HepG2 (cell line): ENCODE measurements at regions not wholly inside any gene's neighbourhood (a gene's known extent, or its start where the extent isn't known, plus 50 kb on each side); places are given as distances from the start of the nearest gene placed in this dataset.

Source experiments
- ATAC-seq: fragments of 200-7000 bp; cut with Tn5 transposase; 3 replicates; pipeline ENCODE4 v1.9.1; 2020; ENCODE audit warnings: mild to moderate bottlenecking, moderate library complexity
- BruUV-seq: library from RNA; stranded (reverse); fragments of 400-500 nt; replicated peaks from 2 replicates; lab custom pipeline; 2021; lab: Mats Ljungman, UMichigan
- CTCF ChIA-PET: fragments of 300-600 bp; formaldehyde crosslinking; extraction: SDS; loops from one replicate; lab custom pipeline; 2021; ENCODE audit warnings: low total read pairs, inconsistent platforms, low intra/inter-chr PET ratio; lab: Yijun Ruan, JAX
- POLR2A ChIA-PET: fragments of 350-600 bp; sonication (Branson Sonifier 250); formaldehyde crosslinking; loops from one replicate; lab custom pipeline; 2020; ENCODE audit warnings: antibody characterized with exemption, inconsistent platforms; lab: Yijun Ruan, JAX
- DNase-seq: peaks from one replicate; pipeline ENCODE4 v3.0.0-alpha.2; 2015; ENCODE audit warnings: low spot score
- FAIRE-seq: peaks from 3 replicates; lab custom pipeline; 2011; peaks lifted over from hg19 to GRCh38; lab: Jason Lieb, UNC
- H2AFZ ChIP-seq: one replicate; pipeline ENCODE4 v1.6.1; 2011; ENCODE audit warnings: low read length, inconsistent platforms
- H3K27ac ChIP-seq: fragments of 300-600 bp; 3 replicates; pipeline ENCODE4 v1.8.0; 2011; ENCODE audit warnings: mixed run types, mild to moderate bottlenecking, mixed read lengths, low read length, inconsistent platforms; ENCODE audit not compliant: insufficient read depth; ENCODE audit errors: extremely low read length
- H3K27me3 ChIP-seq, 2 experiments: fragments of 200-600 bp in 1 of 2; 2 replicates in 1 of 2; 3 replicates in 1 of 2; pipeline versions ENCODE4 v1.6.0 to v1.8.0; 2011; ENCODE audit warnings: low read length in 2 of 2, mild to moderate bottlenecking in 2 of 2, moderate library complexity in 2 of 2, inconsistent platforms in 1 of 2; ENCODE audit not compliant: insufficient read depth in 2 of 2, control insufficient read depth in 1 of 2
- H3K36me3 ChIP-seq, 2 experiments: fragments of 200-600 bp in 1 of 2; replicated peaks in 1 of 2; 2 replicates in 1 of 2; 3 replicates in 1 of 2; pipeline versions ENCODE4 v1.5.1 to v1.8.0; 2011; ENCODE audit warnings: low read length in 2 of 2, inconsistent platforms in 1 of 2; ENCODE audit not compliant: insufficient read depth in 2 of 2, control insufficient read depth in 1 of 2
- H3K4me1 ChIP-seq: 2 replicates; pipeline ENCODE4 v1.5.1; 2012; ENCODE audit warnings: low read length, inconsistent platforms; ENCODE audit not compliant: insufficient read depth
- H3K4me2 ChIP-seq: 2 replicates; pipeline ENCODE4 v1.6.0; 2011; ENCODE audit warnings: low read depth, low read length, inconsistent platforms
- H3K4me3 ChIP-seq, 3 experiments: fragments of 200-600 bp in 1 of 3; sonication (generic), shearing (Covaris generic) in 1 of 3; replicated peaks in 1 of 3; 2 replicates each; pipeline ENCODE4 v1.5.1; 2011 to 2016; ENCODE audit warnings: low read length in 3 of 3, inconsistent platforms in 2 of 3, low read depth in 2 of 3, mild to moderate bottlenecking in 2 of 3, control low read depth in 1 of 3, mixed read lengths in 1 of 3; ENCODE audit not compliant: insufficient read depth in 1 of 3
- H3K79me2 ChIP-seq: one replicate; pipeline ENCODE4 v1.6.1; 2011; ENCODE audit warnings: low read length, inconsistent platforms; ENCODE audit not compliant: insufficient read depth
- H3K9ac ChIP-seq: 2 replicates; pipeline ENCODE4 v1.6.0; 2011; ENCODE audit warnings: mild to moderate bottlenecking, low read depth, low read length, inconsistent platforms; ENCODE audit not compliant: insufficient read depth
- H3K9me3 ChIP-seq: 2 replicates; pipeline ENCODE4 v1.5.1; 2012; ENCODE audit warnings: mild to moderate bottlenecking, low read length
- H4K20me1 ChIP-seq: 2 replicates; pipeline ENCODE4 v1.6.0; 2011; ENCODE audit warnings: inconsistent platforms, mild to moderate bottlenecking, low read length, moderate library complexity; ENCODE audit not compliant: insufficient read depth
- DPF2 ChIP-seq: sonication (generic); formaldehyde crosslinking; IDR thresholded peaks from 2 replicates; pipeline ENCODE4 v1.4.0; 2020; ENCODE audit warnings: mild to moderate bottlenecking, low read depth, missing genetic modification reagents, borderline replicate concordance
- MBNL3 ChIP-seq: fragments of 250-450 bp; sonication (Bioruptor Pico); conservative IDR thresholded peaks from 2 replicates; pipeline ENCODE4 v1.8.0; 2022; ENCODE audit warnings: mild to moderate bottlenecking, inconsistent platforms
- NCOA2 ChIP-seq: sonication (generic); formaldehyde crosslinking; IDR thresholded peaks from 2 replicates; pipeline ENCODE4 v1.8.0; 2022; ENCODE audit warnings: inconsistent platforms
- PRDM15 ChIP-seq: sonication (generic); formaldehyde crosslinking; IDR thresholded peaks from 2 replicates; pipeline ENCODE4 v1.4.0; 2020; ENCODE audit warnings: missing genetic modification reagents
- PRMT3 ChIP-seq: sonication (generic); formaldehyde crosslinking; IDR thresholded peaks from 2 replicates; pipeline ENCODE4 v1.8.1; 2022; ENCODE audit warnings: low read depth, mild to moderate bottlenecking, moderate library complexity, missing genetic modification reagents, borderline replicate concordance
- SP5 ChIP-seq: IDR thresholded peaks from 2 replicates; pipeline ENCODE4 v1.6.1; 2016; ENCODE audit warnings: low read depth, borderline replicate concordance
- ZNF234 ChIP-seq: sonication (generic); formaldehyde crosslinking; conservative IDR thresholded peaks from 2 replicates; pipeline ENCODE4 v1.5.1; 2020; ENCODE audit warnings: mild to moderate bottlenecking, missing genetic modification reagents
- ZNF264 ChIP-seq: sonication (generic); formaldehyde crosslinking; IDR thresholded peaks from 2 replicates; pipeline ENCODE4 v1.4.0; 2020; ENCODE audit warnings: missing genetic modification reagents
- ZNF331 ChIP-seq: sonication (generic); formaldehyde crosslinking; IDR thresholded peaks from 2 replicates; pipeline ENCODE4 v1.4.0; 2020; ENCODE audit warnings: missing genetic modification reagents
- ZNF337 ChIP-seq: sonication (generic); formaldehyde crosslinking; IDR thresholded peaks from 2 replicates; pipeline ENCODE4 v1.5.1; 2020; ENCODE audit warnings: missing genetic modification reagents, low read depth, mild to moderate bottlenecking, borderline replicate concordance
- ZNF609 ChIP-seq: sonication (generic); formaldehyde crosslinking; IDR thresholded peaks from 2 replicates; pipeline ENCODE4 v1.4.0; 2020; ENCODE audit warnings: mild to moderate bottlenecking, missing genetic modification reagents, borderline replicate concordance
- ZSCAN22 ChIP-seq: sonication (generic); formaldehyde crosslinking; IDR thresholded peaks from 2 replicates; pipeline ENCODE4 v1.4.0; 2020; ENCODE audit warnings: mild to moderate bottlenecking, missing genetic modification reagents
- WGBS: methylation state at CpG from one replicate; pipeline ENCODE4 v1.1.6; 2017; ENCODE audit warnings: low lambda C conversion rate; 5-methylcytosine and 5-hydroxymethylcytosine counted together
- in situ Hi-C: cut with HindIII; loops from 2 replicates; pipeline ENCODE4 v1.10.0; 2017; ENCODE audit warnings: low pct_unique_long_range_greater_than_20kb; ENCODE audit not compliant: extremely low pct_ligation_motif_present
- intact Hi-C: fragments of 100-400 bp; cut with micrococcal nuclease; formaldehyde crosslinking; loops from one replicate; pipeline ENCODE4 v1.10.0; 2022; ENCODE audit not compliant: unreplicated experiment

- in situ Hi-C loops: no loop called here
- ChIA-PET POLR2A (no interaction called here), CTCF (no interaction called here)
- no peak for DNase-seq
- no peak overlapping the region for H3K27ac ChIP-seq
- 8% methylated on average over 6 of the region's 7 CpGs for WGBS
- BruUV-seq: no TSS peak
- no peak overlapping the region for H3K9ac ChIP-seq
- no peak overlapping the region for H2AFZ ChIP-seq
- TF ChIP-seq NCOA2 (CRISPR knock-in tag) (no peak), DPF2 (no peak), ZNF337 (CRISPR knock-in tag) (no peak), SP5 (no peak), ZSCAN22 (CRISPR knock-in tag) (no peak), ZNF331 (CRISPR knock-in tag) (no peak), MBNL3 (CRISPR knock-in tag) (no peak)
- TF ChIP-seq, all 625 proteins: peak for 0
- Histone ChIP-seq H3K4me3 (no peak overlapping the region), H4K20me1 (no peaks in the 10 kb centered on the region), H3K79me2 (no peaks in the 10 kb centered on the region), H3K36me3 (no peaks in the 10 kb centered on the region), H3K4me1 (peaks cover 1% of the 10 kb centered on the region; the same call in 1 of the 2 replicates), H3K4me2 (no peak overlapping the region), H3K27me3 (peaks cover 10 to 93% of the 10 kb centered on the region in 2 experiments), H3K9me3 (no peaks in the 10 kb centered on the region)
- intact Hi-C loops: no loop called here
- FAIRE-seq: no peak
- ATAC-seq: no peak
These were observed 185.5 kb downstream of the OLFM1 start for GRCh38 chr9:135273008-135273407.

- intact Hi-C loops: no loop called here
- in situ Hi-C loops: no loop called here
- Histone ChIP-seq H3K9ac (no peak overlapping the region), H2AFZ (no peak overlapping the region), H3K4me1 (no peaks in the 10 kb centered on the region), H3K27ac (no peak overlapping the region), H3K9me3 (no peaks in the 10 kb centered on the region), H3K79me2 (no peaks in the 10 kb centered on the region), H3K36me3 (no peaks in the 10 kb centered on the region), H4K20me1 (no peaks in the 10 kb centered on the region), H3K4me3 (no peak overlapping the region), H3K27me3 (peaks cover 13 to 91% of the 10 kb centered on the region in 2 experiments), H3K4me2 (no peak overlapping the region)
- no TSS peak for BruUV-seq
- ATAC-seq (no peak), DNase-seq (no peak), FAIRE-seq (no peak)
- POLR2A ChIA-PET: no interaction called here
- WGBS: 5% methylated on average over 7 of the region's 7 CpGs
- CTCF ChIA-PET: no interaction called here
- no peak for TF ChIP-seq ZNF234 (CRISPR knock-in tag)
- no peak for TF ChIP-seq ZNF609
- no peak for TF ChIP-seq PRDM15 (CRISPR knock-in tag)
- no peak for TF ChIP-seq PRMT3 (CRISPR knock-in tag)
- TF ChIP-seq ZNF264 (CRISPR knock-in tag): no peak
These were observed 187.7 kb downstream of the OLFM1 start for GRCh38 chr9:135275163-135275562.
